Erythroblast (primary cell): ENCODE measurements at regions not wholly inside any gene's neighbourhood (a gene's known extent, or its start where the extent isn't known, plus 50 kb on each side); places are given as distances from the start of the nearest gene placed in this dataset.

Source experiments
- GATA1 ChIP-seq: IDR thresholded peaks from 2 replicates; pipeline ENCODE4 v1.6.1; 2011; ENCODE audit warnings: low read depth, mild to moderate bottlenecking, control low read depth, low read length, moderate library complexity
- POLR2A ChIP-seq: IDR thresholded peaks from 2 replicates; pipeline ENCODE4 v1.6.1; 2011; ENCODE audit warnings: mild to moderate bottlenecking, low read length

DNA sequence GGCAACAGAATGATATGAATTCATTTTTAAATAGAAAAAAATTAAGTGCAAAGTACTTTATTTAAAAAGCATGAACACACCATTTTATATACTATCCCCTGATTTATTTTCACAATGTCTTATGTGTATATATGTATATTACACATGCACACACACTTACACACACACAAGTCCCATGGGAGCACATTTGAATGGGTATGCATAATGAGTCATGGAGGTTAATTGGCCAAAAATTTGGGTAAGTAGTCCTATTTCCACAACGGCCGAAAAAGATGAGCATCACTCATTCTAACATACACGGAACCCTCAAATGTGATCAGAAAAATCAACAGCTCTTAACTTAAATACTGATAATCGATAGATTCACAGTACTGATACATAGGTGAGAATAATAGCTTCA is 97.4 kb upstream of the NABP1 start:
- TF ChIP-seq POLR2A (no peak), GATA1 (no peak)
